MM.1S (cell line): ENCODE measurements at regions not wholly inside any gene's neighbourhood (a gene's known extent, or its start where the extent isn't known, plus 50 kb on each side); places are given as distances from the start of the nearest gene placed in this dataset.

Experiments used
- DNase-seq: peaks from one replicate; pipeline ENCODE4 v3.0.0-alpha.2; 2015
- H2AFZ ChIP-seq: fragments of 300-600 bp; sonication (generic); 2 replicates; pipeline ENCODE4 v1.6.0; 2016; ENCODE audit warnings: antibody characterized with exemption, low read length
- H3F3A ChIP-seq: fragments of 300-600 bp; sonication (generic); 2 replicates; pipeline ENCODE4 v1.6.1; 2016; ENCODE audit warnings: mild to moderate bottlenecking, antibody characterized with exemption, low read length, moderate library complexity, mixed read lengths; ENCODE audit not compliant: insufficient read depth
- H3K27ac ChIP-seq: fragments of 300-600 bp; sonication (generic); 2 replicates; pipeline ENCODE4 v1.5.1; 2016; ENCODE audit warnings: mild to moderate bottlenecking, low read length
- H3K27me3 ChIP-seq: fragments of 300-600 bp; sonication (generic); replicated peaks from 2 replicates; pipeline ENCODE4 v1.6.0; 2016; ENCODE audit warnings: low read length; ENCODE audit not compliant: insufficient read depth
- H3K36me3 ChIP-seq: fragments of 300-600 bp; sonication (generic); replicated peaks from 2 replicates; pipeline ENCODE4 v1.6.1; 2016; ENCODE audit warnings: mild to moderate bottlenecking, low read length, mixed read lengths; ENCODE audit not compliant: insufficient read depth
- H3K4me1 ChIP-seq: fragments of 300-600 bp; sonication (generic); 2 replicates; pipeline ENCODE4 v1.6.1; 2016; ENCODE audit warnings: low read length, mixed read lengths
- H3K4me2 ChIP-seq: fragments of 300-600 bp; sonication (generic); 2 replicates; pipeline ENCODE4 v1.6.0; 2016; ENCODE audit warnings: low read depth, low read length
- H3K4me3 ChIP-seq: fragments of 300-600 bp; sonication (generic); 2 replicates; pipeline ENCODE4 v1.5.1; 2016; ENCODE audit warnings: low read length, mixed read lengths
- H3K79me2 ChIP-seq: fragments of 300-600 bp; sonication (generic); 2 replicates; pipeline ENCODE4 v1.6.1; 2016; ENCODE audit warnings: mixed run types, low read length, mixed read lengths
- H3K9ac ChIP-seq: fragments of 300-600 bp; sonication (generic); 2 replicates; pipeline ENCODE4 v1.6.1; 2016; ENCODE audit warnings: low read length, mixed read lengths
- H3K9me2 ChIP-seq: fragments of 300-600 bp; sonication (generic); replicated peaks from 2 replicates; pipeline ENCODE4 v1.6.1; 2016; ENCODE audit warnings: mild to moderate bottlenecking, low read length, mixed read lengths; ENCODE audit not compliant: insufficient read depth
- H3K9me3 ChIP-seq: fragments of 300-600 bp; sonication (generic); replicated peaks from 2 replicates; pipeline ENCODE4 v1.6.1; 2016; ENCODE audit warnings: mild to moderate bottlenecking, low read length, mixed read lengths; ENCODE audit not compliant: insufficient read depth
- H4K20me1 ChIP-seq: fragments of 300-600 bp; sonication (generic); 2 replicates; pipeline ENCODE4 v1.6.1; 2016; ENCODE audit warnings: mild to moderate bottlenecking, low read length, moderate library complexity, mixed read lengths; ENCODE audit not compliant: insufficient read depth
- EZH2 ChIP-seq: fragments of 300-600 bp; sonication (generic); optimal IDR thresholded peaks from 2 replicates; pipeline ENCODE3; 2017; ENCODE audit warnings: low read depth, mild to moderate bottlenecking, antibody characterized with exemption, low read length, mixed read lengths
- EZH2phosphoT487 ChIP-seq: fragments of 300-600 bp; sonication (generic); IDR thresholded peaks from 2 replicates; pipeline ENCODE4 v1.6.1; 2018; ENCODE audit warnings: antibody characterized with exemption, low read length
- TF ChIP-seq, protein P1 (sequence below): fragments of 300-600 bp; sonication (generic); IDR thresholded peaks from 2 replicates; pipeline ENCODE4 v1.5.1; 2016; ENCODE audit warnings: antibody characterized with exemption, low read length, mixed read lengths

DNA sequence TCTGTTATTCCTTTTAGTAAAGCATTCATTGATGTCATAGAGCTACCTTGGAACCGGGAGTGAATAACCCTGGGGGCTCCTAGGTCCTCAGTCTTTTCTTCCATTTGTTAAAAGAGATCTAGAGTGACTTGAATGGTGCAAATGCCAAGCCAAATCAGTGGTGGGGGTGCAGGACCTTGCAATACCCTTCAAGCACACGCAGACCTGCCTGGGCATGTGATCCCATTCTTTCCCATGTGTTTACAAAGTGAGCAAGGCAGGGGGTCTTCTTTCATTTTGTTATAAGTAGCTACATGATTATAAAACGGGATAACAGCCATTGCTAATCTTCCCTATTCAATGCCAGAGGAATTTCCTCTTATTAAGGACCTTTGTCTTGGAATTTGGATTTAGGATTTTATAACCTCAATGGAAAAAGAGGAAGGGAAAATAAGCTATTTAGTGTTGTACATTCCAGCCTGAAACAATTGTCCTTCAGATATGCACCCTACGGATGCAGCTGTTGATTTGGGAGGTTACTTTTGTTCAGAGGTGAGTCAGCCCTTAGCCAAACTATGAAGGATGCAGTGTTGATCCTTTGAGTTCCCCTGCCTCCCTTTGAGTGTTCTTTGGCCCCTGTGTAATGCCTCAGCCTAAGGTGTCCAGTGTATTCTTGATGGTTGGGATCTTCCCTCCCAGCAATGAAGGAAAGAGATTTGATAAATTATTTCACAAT, 623.8 kb upstream of the HTR2C start:
- H3K27ac ChIP-seq = no peak overlapping the region
- no peak for TF ChIP-seq EZH2phosphoT487

DNA sequence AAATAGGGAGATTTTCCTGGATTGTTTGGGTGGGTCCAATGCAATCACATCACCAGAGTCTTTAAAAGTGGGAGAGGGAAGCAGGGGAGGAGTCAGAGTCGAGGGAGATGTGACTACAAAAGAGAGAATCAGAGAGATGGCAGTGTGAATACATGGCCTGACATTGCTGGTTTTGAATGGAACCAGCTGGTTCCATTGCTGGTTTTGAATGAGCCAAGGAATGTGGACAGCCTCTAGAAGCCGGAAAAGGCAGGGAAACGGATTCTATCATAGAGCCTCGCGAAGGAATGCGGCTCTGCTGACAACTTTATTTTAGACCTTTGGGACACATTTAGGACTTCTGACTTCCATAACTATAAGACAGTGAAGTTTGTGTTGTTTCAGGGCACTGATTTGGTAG, 627.0 kb upstream of the HTR2C start:
- no peak for DNase-seq
- Histone ChIP-seq H3K4me1 (no peaks in the 10 kb centered on the region), H3K27me3 (no peaks in the 10 kb centered on the region), H2AFZ (no peak overlapping the region), H3F3A (no peaks in the 10 kb centered on the region), H3K4me2 (no peak overlapping the region), H3K9ac (no peak overlapping the region), H3K79me2 (no peaks in the 10 kb centered on the region), H3K9me2 (no peaks in the 10 kb centered on the region), H3K27ac (no peak overlapping the region), H3K9me3 (no peaks in the 10 kb centered on the region), H3K4me3 (no peak overlapping the region), H3K36me3 (no peaks in the 10 kb centered on the region), H4K20me1 (no peaks in the 10 kb centered on the region)
- TF ChIP-seq EZH2phosphoT487 (no peak), EZH2 (no peak)
- TF ChIP-seq, protein P1, sequence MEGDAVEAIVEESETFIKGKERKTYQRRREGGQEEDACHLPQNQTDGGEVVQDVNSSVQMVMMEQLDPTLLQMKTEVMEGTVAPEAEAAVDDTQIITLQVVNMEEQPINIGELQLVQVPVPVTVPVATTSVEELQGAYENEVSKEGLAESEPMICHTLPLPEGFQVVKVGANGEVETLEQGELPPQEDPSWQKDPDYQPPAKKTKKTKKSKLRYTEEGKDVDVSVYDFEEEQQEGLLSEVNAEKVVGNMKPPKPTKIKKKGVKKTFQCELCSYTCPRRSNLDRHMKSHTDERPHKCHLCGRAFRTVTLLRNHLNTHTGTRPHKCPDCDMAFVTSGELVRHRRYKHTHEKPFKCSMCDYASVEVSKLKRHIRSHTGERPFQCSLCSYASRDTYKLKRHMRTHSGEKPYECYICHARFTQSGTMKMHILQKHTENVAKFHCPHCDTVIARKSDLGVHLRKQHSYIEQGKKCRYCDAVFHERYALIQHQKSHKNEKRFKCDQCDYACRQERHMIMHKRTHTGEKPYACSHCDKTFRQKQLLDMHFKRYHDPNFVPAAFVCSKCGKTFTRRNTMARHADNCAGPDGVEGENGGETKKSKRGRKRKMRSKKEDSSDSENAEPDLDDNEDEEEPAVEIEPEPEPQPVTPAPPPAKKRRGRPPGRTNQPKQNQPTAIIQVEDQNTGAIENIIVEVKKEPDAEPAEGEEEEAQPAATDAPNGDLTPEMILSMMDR = no peak

More for the DNA sequence above, 623.8 kb upstream of the HTR2C start:
- Histone ChIP-seq H3K79me2 (no peaks in the 10 kb centered on the region), H3K9ac (no peak overlapping the region), H4K20me1 (no peaks in the 10 kb centered on the region), H2AFZ (no peak overlapping the region), H3K9me2 (no peaks in the 10 kb centered on the region), H3K36me3 (no peaks in the 10 kb centered on the region), H3K4me3 (no peak overlapping the region), H3K4me2 (no peak overlapping the region), H3K27me3 (no peaks in the 10 kb centered on the region), H3K4me1 (no peaks in the 10 kb centered on the region), H3F3A (no peaks in the 10 kb centered on the region), H3K9me3 (no peaks in the 10 kb centered on the region)
- DNase-seq = no peak

DNA sequence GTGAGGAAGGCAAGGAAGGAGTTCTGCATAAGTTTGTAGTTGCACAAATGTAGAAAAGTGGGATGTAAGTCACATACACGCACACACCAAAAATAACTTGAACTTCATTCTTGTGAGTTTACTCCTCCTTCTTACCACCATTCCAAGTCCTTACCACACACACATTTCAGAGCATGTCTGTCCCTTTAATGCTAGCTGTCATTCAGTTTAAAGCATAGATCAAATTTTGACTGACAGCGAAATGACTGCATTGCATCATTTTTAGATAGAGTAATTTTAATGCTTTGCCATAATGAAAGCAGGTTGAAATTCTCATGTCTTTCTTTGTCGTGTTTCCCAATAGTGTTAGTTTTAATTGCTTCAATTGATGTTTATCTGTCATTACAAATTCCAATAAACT, 629.6 kb upstream of the HTR2C start:
- H3F3A ChIP-seq = no peaks in the 10 kb centered on the region
- TF ChIP-seq, protein P1 = no peak
- TF ChIP-seq EZH2 (no peak), EZH2phosphoT487 (no peak)
- H3K9ac ChIP-seq = no peak overlapping the region
- DNase-seq = no peak
- H3K27me3 ChIP-seq = no peaks in the 10 kb centered on the region
- no peak overlapping the region for H3K4me3 ChIP-seq
- no peaks in the 10 kb centered on the region for H4K20me1 ChIP-seq
- no peaks in the 10 kb centered on the region for H3K9me3 ChIP-seq
- H3K27ac ChIP-seq = no peak overlapping the region
- no peak overlapping the region for H3K4me2 ChIP-seq
- no peaks in the 10 kb centered on the region for H3K4me1 ChIP-seq
- H3K9me2 ChIP-seq = no peaks in the 10 kb centered on the region
- H3K79me2 ChIP-seq = no peaks in the 10 kb centered on the region
- no peaks in the 10 kb centered on the region for H3K36me3 ChIP-seq
- H2AFZ ChIP-seq = no peak overlapping the region

DNA sequence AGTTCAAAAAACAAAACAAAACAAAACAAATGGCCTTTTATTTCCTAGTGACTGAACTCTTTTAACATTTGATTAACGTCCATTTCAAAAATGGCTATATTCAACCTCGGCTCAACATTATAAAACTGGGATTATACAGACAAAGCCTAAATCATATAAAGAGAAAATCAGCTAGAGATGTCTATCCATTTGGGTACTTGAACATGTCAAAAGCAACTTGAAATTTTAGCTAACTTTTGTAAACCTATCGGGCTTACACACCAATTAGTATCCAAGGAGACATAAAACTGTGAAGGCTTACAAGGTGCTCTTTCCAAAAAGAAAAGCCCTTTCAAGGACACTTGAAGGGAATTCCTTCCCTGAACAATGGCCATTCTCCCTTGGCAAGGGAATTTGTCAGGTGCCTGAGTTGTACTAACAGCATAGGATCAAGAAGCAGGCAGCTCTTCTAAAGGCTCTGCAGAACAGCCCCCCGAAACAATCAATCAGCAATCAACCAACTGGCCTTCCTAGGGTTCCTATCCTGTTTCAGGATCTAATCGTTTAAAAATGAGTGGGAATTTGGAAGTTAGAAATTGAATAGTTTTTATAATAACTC, 633.7 kb upstream of the HTR2C start:
- no peaks in the 10 kb centered on the region for H4K20me1 ChIP-seq
- H2AFZ ChIP-seq = no peak overlapping the region
- H3F3A ChIP-seq = no peaks in the 10 kb centered on the region
- H3K4me1 ChIP-seq = no peaks in the 10 kb centered on the region
- H3K4me3 ChIP-seq = no peak overlapping the region
- no peak overlapping the region for H3K9ac ChIP-seq
- H3K27me3 ChIP-seq = no peaks in the 10 kb centered on the region
- no peaks in the 10 kb centered on the region for H3K9me3 ChIP-seq
- no peaks in the 10 kb centered on the region for H3K79me2 ChIP-seq
- no peak for TF ChIP-seq EZH2phosphoT487
- TF ChIP-seq, protein P1 = no peak
- DNase-seq = no peak
- no peak overlapping the region for H3K27ac ChIP-seq
- H3K36me3 ChIP-seq = no peaks in the 10 kb centered on the region
- no peaks in the 10 kb centered on the region for H3K9me2 ChIP-seq
- H3K4me2 ChIP-seq = no peak overlapping the region
